SK-N-SH treated with all-trans-retinoic acid at 6 μM for 48 hours (cell line): ENCODE measurements at regions not wholly inside any gene's neighbourhood (a gene's known extent, or its start where the extent isn't known, plus 50 kb on each side); places are given as distances from the start of the nearest gene placed in this dataset.

Source experiments
- ATAC-seq: fragments of 200-7000 bp; cut with Tn5 transposase; 3 replicates; pipeline ENCODE4 v1.9.1; 2020; ENCODE audit warnings: mild to moderate bottlenecking, moderate library complexity
- ARNTL ChIP-seq: fragments of 450-650 bp; formaldehyde crosslinking; IDR thresholded peaks from 2 replicates; pipeline ENCODE4 v1.5.0; 2020; ENCODE audit warnings: low read depth, mild to moderate bottlenecking, moderate library complexity, borderline replicate concordance
- BACH2 ChIP-seq: fragments of 250-450 bp; sonication (Bioruptor Pico); IDR thresholded peaks from 2 replicates; pipeline ENCODE4 v1.9.0; 2021; ENCODE audit warnings: mild to moderate bottlenecking, borderline replicate concordance
- CSDC2 ChIP-seq: fragments of 250-450 bp; sonication (Bioruptor Pico); IDR thresholded peaks from 2 replicates; pipeline ENCODE4 v1.5.0; 2020; ENCODE audit warnings: mild to moderate bottlenecking, moderate library complexity
- CSRNP3 ChIP-seq: fragments of 250-450 bp; sonication (Bioruptor Pico); IDR thresholded peaks from 2 replicates; pipeline ENCODE4 v1.5.1; 2021; ENCODE audit warnings: mild to moderate bottlenecking, moderate library complexity
- ESRRG ChIP-seq: fragments of 250-450 bp; sonication (Bioruptor Pico); IDR thresholded peaks from 2 replicates; pipeline ENCODE4 v1.6.1; 2021; ENCODE audit warnings: mild to moderate bottlenecking
- GLIS3 ChIP-seq: fragments of 250-450 bp; sonication (Bioruptor Pico); IDR thresholded peaks from 2 replicates; pipeline ENCODE4 v1.5.0; 2020; ENCODE audit warnings: mild to moderate bottlenecking, moderate library complexity
- ISL1 ChIP-seq: fragments of 250-450 bp; sonication (Bioruptor Pico); IDR thresholded peaks from 2 replicates; pipeline ENCODE4 v2.1.2; 2022; ENCODE audit warnings: mild to moderate bottlenecking, moderate library complexity
- OSR1 ChIP-seq: fragments of 250-450 bp; sonication (Bioruptor Pico); IDR thresholded peaks from 2 replicates; pipeline ENCODE4 v1.8.0; 2022; ENCODE audit warnings: moderate library complexity, mild to moderate bottlenecking, inconsistent platforms
- PATZ1 ChIP-seq: fragments of 250-450 bp; sonication (Bioruptor Pico); IDR thresholded peaks from 2 replicates; pipeline ENCODE4 v1.8.0; 2020; ENCODE audit warnings: mild to moderate bottlenecking, moderate library complexity, borderline replicate concordance
- POU6F1 ChIP-seq: fragments of 250-450 bp; sonication (Bioruptor Pico); IDR thresholded peaks from 2 replicates; pipeline ENCODE4 v1.8.0; 2021; ENCODE audit warnings: low read depth, mild to moderate bottlenecking, moderate library complexity, borderline replicate concordance
- PPARA ChIP-seq: fragments of 250-450 bp; sonication (Bioruptor Pico); IDR thresholded peaks from 2 replicates; pipeline ENCODE4 v1.5.0; 2020; ENCODE audit warnings: mild to moderate bottlenecking, borderline replicate concordance
- RARB ChIP-seq: fragments of 250-450 bp; sonication (Bioruptor Pico); IDR thresholded peaks from 2 replicates; pipeline ENCODE4 v1.8.0; 2021; ENCODE audit warnings: mild to moderate bottlenecking, moderate library complexity
- SNAI2 ChIP-seq: fragments of 250-450 bp; sonication (Bioruptor Pico); IDR thresholded peaks from 2 replicates; pipeline ENCODE4 v1.5.0; 2020; ENCODE audit warnings: mild to moderate bottlenecking, moderate library complexity
- TCF4 ChIP-seq: fragments of 250-450 bp; sonication (Bioruptor Pico); IDR thresholded peaks from 2 replicates; pipeline ENCODE4 v1.8.0; 2021; ENCODE audit warnings: mild to moderate bottlenecking, moderate library complexity, borderline replicate concordance
- TOX ChIP-seq: fragments of 250-450 bp; sonication (Bioruptor Pico); IDR thresholded peaks from 2 replicates; pipeline ENCODE4 v1.8.0; 2021; ENCODE audit warnings: mild to moderate bottlenecking, moderate library complexity, borderline replicate concordance
- TSHZ2 ChIP-seq: fragments of 250-450 bp; sonication (Bioruptor Pico); IDR thresholded peaks from 2 replicates; pipeline ENCODE4 v1.5.0; 2020; ENCODE audit warnings: mild to moderate bottlenecking, moderate library complexity
- ZC3H10 ChIP-seq: fragments of 250-450 bp; sonication (Bioruptor Pico); IDR thresholded peaks from 2 replicates; pipeline ENCODE4 v1.5.1; 2021; ENCODE audit warnings: mild to moderate bottlenecking, moderate library complexity
- ZFP3 ChIP-seq: fragments of 250-450 bp; sonication (Bioruptor Pico); IDR thresholded peaks from 2 replicates; pipeline ENCODE4 v1.5.0; 2020; ENCODE audit warnings: mild to moderate bottlenecking, moderate library complexity
- ZFP30 ChIP-seq: fragments of 450-650 bp; formaldehyde crosslinking; IDR thresholded peaks from 2 replicates; pipeline ENCODE4 v1.5.0; 2022; ENCODE audit warnings: mild to moderate bottlenecking, moderate library complexity
- ZNF565 ChIP-seq: fragments of 450-650 bp; formaldehyde crosslinking; conservative IDR thresholded peaks from 2 replicates; pipeline ENCODE4 v1.5.0; 2020; ENCODE audit warnings: low read depth, mild to moderate bottlenecking, moderate library complexity
- ZNF70 ChIP-seq: fragments of 450-650 bp; formaldehyde crosslinking; IDR thresholded peaks from 2 replicates; pipeline ENCODE4 v1.5.0; 2020; ENCODE audit warnings: mild to moderate bottlenecking, moderate library complexity
- ZNF8 ChIP-seq: fragments of 450-650 bp; formaldehyde crosslinking; IDR thresholded peaks from 2 replicates; pipeline ENCODE4 v1.5.0; 2020; ENCODE audit warnings: mild to moderate bottlenecking, moderate library complexity

GRCh38 chr13:21883713-21884112 is 212.8 kb downstream of the FGF9 start:
- TF ChIP-seq RARB (CRISPR knock-in tag) (no peak), ZFP3 (CRISPR knock-in tag) (no peak), ARNTL (CRISPR knock-in tag) (no peak), ZNF565 (CRISPR knock-in tag) (no peak), ESRRG (CRISPR knock-in tag) (no peak), ZFP30 (CRISPR knock-in tag) (no peak)
- ATAC-seq: no peak

- ATAC-seq: no peak
- TF ChIP-seq CSRNP3 (CRISPR knock-in tag) (no peak), TSHZ2 (CRISPR knock-in tag) (no peak), ZC3H10 (CRISPR knock-in tag) (no peak), RARB (CRISPR knock-in tag) (no peak), GLIS3 (CRISPR knock-in tag) (no peak), PPARA (CRISPR knock-in tag) (no peak), SNAI2 (CRISPR knock-in tag) (no peak), BACH2 (no peak), ZFP30 (CRISPR knock-in tag) (no peak), ESRRG (CRISPR knock-in tag) (no peak), ZNF70 (CRISPR knock-in tag) (no peak), ARNTL (CRISPR knock-in tag) (no peak), TCF4 (CRISPR knock-in tag) (no peak), CSDC2 (CRISPR knock-in tag) (no peak), PATZ1 (CRISPR knock-in tag) (no peak), ZFP3 (CRISPR knock-in tag) (no peak)
Measured at GRCh38 chr13:21884299-21884909, 213.5 kb downstream of the FGF9 start.

- ATAC-seq: no peak
- TF ChIP-seq ESRRG (CRISPR knock-in tag) (no peak), TOX (CRISPR knock-in tag) (no peak), GLIS3 (CRISPR knock-in tag) (no peak), BACH2 (no peak), ZFP3 (CRISPR knock-in tag) (no peak), POU6F1 (CRISPR knock-in tag) (no peak), ISL1 (CRISPR knock-in tag) (no peak), CSDC2 (CRISPR knock-in tag) (no peak), TSHZ2 (CRISPR knock-in tag) (no peak), ZNF8 (CRISPR knock-in tag) (no peak), RARB (CRISPR knock-in tag) (no peak), ZNF70 (CRISPR knock-in tag) (no peak), TCF4 (CRISPR knock-in tag) (no peak), ZC3H10 (CRISPR knock-in tag) (no peak), PATZ1 (CRISPR knock-in tag) (no peak), OSR1 (no peak), SNAI2 (CRISPR knock-in tag) (no peak), ZNF565 (CRISPR knock-in tag) (no peak)
Measured at GRCh38 chr13:21884965-21885567, 214.2 kb downstream of the FGF9 start.
